Body of pancreas (tissue), 4 donors: ENCODE measurements at regions not wholly inside any gene's neighbourhood (a gene's known extent, or its start where the extent isn't known, plus 50 kb on each side); places are given as distances from the start of the nearest gene placed in this dataset.

Source experiments
- CTCF ChIP-seq, 7 experiments: fragments of 450-650 bp in 4 of 7; fragments of 200-600 bp in 3 of 7; sonication (generic) in 3 of 7; IDR thresholded peaks; one replicate each; pipeline ENCODE4 v1.5.1; 2016 to 2019; ENCODE audit warnings: antibody characterized with exemption in 7 of 7
- POLR2A ChIP-seq, 3 donors: fragments of 450-650 bp; IDR thresholded peaks; one replicate each; pipeline ENCODE4 v1.6.1; 2016; ENCODE audit warnings: antibody characterized with exemption in 3 of 3, mild to moderate bottlenecking in 2 of 3

DNA sequence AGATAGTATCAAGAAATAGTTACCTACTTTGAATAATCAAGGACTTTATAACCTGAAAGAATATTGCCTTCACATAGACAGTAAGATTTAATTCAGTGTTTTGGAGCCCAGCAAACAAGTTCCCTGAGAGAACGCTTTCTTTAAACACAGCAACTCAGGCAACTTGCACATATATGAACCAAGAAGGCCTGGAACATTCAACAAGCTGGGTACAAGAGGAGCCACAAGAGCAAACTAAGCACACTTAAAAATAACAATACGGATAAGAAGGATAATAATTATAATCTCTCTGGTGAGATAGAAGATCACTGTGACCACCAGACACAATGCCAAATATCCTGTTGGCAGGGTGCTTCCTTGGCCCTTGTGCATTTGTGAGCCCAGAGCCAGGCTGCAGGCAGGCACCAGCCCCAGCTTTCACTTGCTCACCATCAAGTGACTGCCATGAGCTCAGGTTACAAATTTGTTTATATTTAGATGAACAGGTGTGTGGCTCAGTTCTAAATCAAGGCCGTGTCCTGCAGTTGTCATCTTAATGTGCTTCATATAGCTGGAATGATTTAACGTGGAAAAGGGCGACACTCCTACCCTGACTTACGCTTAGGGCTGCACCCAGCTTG lies 446.6 kb downstream of the IRS1 start:
- TF ChIP-seq CTCF (IDR thresholded peaks at IDR 0.05) (no peak), POLR2A (IDR thresholded peaks at IDR 0.05) (no peak)
